22Rv1 (cell line): ENCODE measurements at regions not wholly inside any gene's neighbourhood (a gene's known extent, or its start where the extent isn't known, plus 50 kb on each side); places are given as distances from the start of the nearest gene placed in this dataset.

ENCODE experiments used
- ZFX ChIP-seq: fragments of 450-650 bp; IDR thresholded peaks from 2 replicates; pipeline ENCODE4 v1.6.1; 2017; ENCODE audit warnings: antibody characterized with exemption, borderline replicate concordance
- TF ChIP-seq, protein P1 (sequence below): fragments of 450-650 bp; IDR thresholded peaks from 2 replicates; pipeline ENCODE4 v1.5.1; 2017; ENCODE audit warnings: mild to moderate bottlenecking

DNA sequence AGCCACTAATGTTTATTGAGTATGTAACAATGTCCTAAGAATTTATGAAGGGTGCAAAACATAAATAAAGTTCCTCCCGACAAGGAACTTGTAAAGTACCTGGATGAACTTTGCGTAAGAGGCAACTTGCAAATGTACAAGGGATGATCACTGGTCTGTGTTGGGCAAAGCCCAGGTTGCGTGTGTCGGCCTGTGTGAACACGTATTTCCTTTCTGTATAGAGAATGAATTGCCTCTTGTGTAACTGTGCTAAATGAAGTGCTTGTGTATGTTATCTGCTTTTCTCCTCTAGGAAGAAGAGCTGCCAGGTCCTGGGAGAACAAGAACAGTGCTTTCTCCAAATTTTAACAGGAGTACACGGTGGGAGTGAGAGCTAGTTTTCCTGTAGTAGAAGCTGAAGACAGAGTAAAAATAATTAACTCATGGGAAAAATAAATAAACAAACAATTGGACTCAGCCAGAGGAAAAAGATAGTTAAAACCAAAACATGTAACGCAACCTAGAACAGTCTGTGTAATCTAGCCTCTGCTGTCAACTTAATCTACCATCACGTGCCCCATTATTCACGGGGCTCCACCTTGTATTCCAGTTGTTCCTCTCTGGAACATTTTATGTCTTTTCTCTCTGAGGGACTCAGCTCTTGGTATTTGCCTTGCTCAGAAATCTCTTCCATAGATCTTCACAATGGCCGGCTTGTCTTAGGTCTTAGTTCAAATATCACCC is 83.7 kb upstream of the RASGRP1 start:
- TF ChIP-seq, protein P1, sequence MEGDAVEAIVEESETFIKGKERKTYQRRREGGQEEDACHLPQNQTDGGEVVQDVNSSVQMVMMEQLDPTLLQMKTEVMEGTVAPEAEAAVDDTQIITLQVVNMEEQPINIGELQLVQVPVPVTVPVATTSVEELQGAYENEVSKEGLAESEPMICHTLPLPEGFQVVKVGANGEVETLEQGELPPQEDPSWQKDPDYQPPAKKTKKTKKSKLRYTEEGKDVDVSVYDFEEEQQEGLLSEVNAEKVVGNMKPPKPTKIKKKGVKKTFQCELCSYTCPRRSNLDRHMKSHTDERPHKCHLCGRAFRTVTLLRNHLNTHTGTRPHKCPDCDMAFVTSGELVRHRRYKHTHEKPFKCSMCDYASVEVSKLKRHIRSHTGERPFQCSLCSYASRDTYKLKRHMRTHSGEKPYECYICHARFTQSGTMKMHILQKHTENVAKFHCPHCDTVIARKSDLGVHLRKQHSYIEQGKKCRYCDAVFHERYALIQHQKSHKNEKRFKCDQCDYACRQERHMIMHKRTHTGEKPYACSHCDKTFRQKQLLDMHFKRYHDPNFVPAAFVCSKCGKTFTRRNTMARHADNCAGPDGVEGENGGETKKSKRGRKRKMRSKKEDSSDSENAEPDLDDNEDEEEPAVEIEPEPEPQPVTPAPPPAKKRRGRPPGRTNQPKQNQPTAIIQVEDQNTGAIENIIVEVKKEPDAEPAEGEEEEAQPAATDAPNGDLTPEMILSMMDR = no peak
- TF ChIP-seq ZFX = no peak
